A549 (cell line): ENCODE measurements at regions not wholly inside any gene's neighbourhood (a gene's known extent, or its start where the extent isn't known, plus 50 kb on each side); places are given as distances from the start of the nearest gene placed in this dataset.

Experiments used
- ATAC-seq, 2 experiments: fragments of 200-7000 bp in 1 of 2; fragments of >200 bp in 1 of 2; cut with Nextera tagmentation in 1 of 2; cut with Tn5 transposase in 1 of 2; 3 replicates each; pipeline versions ENCODE4 v1.8.0 to v1.9.1; 2018 to 2020; ENCODE audit warnings: mild to moderate bottlenecking in 1 of 2, moderate library complexity in 1 of 2
- CTCF ChIA-PET: fragments of 300-600 bp; sonication (Branson Sonifier 250); formaldehyde crosslinking; extraction: SDS; loops from one replicate; lab custom pipeline; 2021; ENCODE audit warnings: antibody characterized with exemption, inconsistent platforms; lab: Yijun Ruan, JAX
- POLR2A ChIA-PET: fragments of 350-600 bp; formaldehyde crosslinking; extraction: SDS; loops from one replicate; lab custom pipeline; 2021; ENCODE audit warnings: antibody characterized with exemption, inconsistent platforms; lab: Yijun Ruan, JAX
- DNase-seq, 2 experiments: peaks; one replicate each; pipeline versions ENCODE4 v3.0.0 to v3.0.0-alpha.2; 2011 to 2016; ENCODE audit warnings: low read depth in 1 of 2, low spot score in 1 of 2
- FAIRE-seq: peaks from 2 replicates; lab custom pipeline; 2011; peaks lifted over from hg19 to GRCh38; lab: Jason Lieb, UNC
- H3K27ac ChIP-seq, 2 experiments: fragments of >200 bp; sonication (Bioruptor Twin); formaldehyde crosslinking; 3 replicates each; pipeline ENCODE4 v1.5.1; 2016 to 2017
- H3K4me1 ChIP-seq: fragments of >200 bp; sonication (Bioruptor Twin); formaldehyde crosslinking; 3 replicates; pipeline ENCODE4 v1.6.1; 2016
- H3K4me2 ChIP-seq: fragments of >200 bp; sonication (Bioruptor Twin); formaldehyde crosslinking; 3 replicates; pipeline ENCODE4 v1.6.1; 2016
- H3K4me3 ChIP-seq: fragments of >200 bp; sonication (Bioruptor Twin); formaldehyde crosslinking; 3 replicates; pipeline ENCODE4 v1.5.1; 2016
- H3K9me3 ChIP-seq: fragments of >200 bp; sonication (Bioruptor Twin); formaldehyde crosslinking; 3 replicates; pipeline ENCODE4 v1.6.1; 2016
- BCL3 ChIP-seq: fragments of >200 bp; sonication (Bioruptor Twin); formaldehyde crosslinking; IDR thresholded peaks from 3 replicates; pipeline ENCODE4 v1.6.1; 2016
- CBX8 ChIP-seq: fragments of 200-600 bp; sonication (generic); IDR thresholded peaks from 2 replicates; pipeline ENCODE4 v1.6.1; 2016
- CEBPB ChIP-seq, 2 experiments: fragments of >200 bp in 1 of 2; sonication (Bioruptor Twin) in 1 of 2; formaldehyde crosslinking in 1 of 2; IDR thresholded peaks; 2 replicates each; pipeline ENCODE4 v1.6.1; 2012 to 2016
- ELK1 ChIP-seq: fragments of 150-350 bp; IDR thresholded peaks from 2 replicates; pipeline ENCODE4 v1.6.1; 2014; ENCODE audit warnings: low read depth, mild to moderate bottlenecking, low read length
- ESRRA ChIP-seq: fragments of 150-350 bp; IDR thresholded peaks from 2 replicates; pipeline ENCODE4 v1.6.1; 2014; ENCODE audit warnings: mild to moderate bottlenecking, low read length, borderline replicate concordance
- FOXS1 ChIP-seq: fragments of 250-450 bp; sonication (Bioruptor Pico); IDR thresholded peaks from 2 replicates; pipeline ENCODE4 v1.5.0; 2020; ENCODE audit warnings: mild to moderate bottlenecking, moderate library complexity
- HMGXB4 ChIP-seq: fragments of 250-450 bp; sonication (Bioruptor Pico); IDR thresholded peaks from 2 replicates; pipeline ENCODE4 v1.5.0; 2021; ENCODE audit warnings: mild to moderate bottlenecking, moderate library complexity, borderline replicate concordance
- JUNB ChIP-seq: fragments of >200 bp; sonication (Bioruptor Twin); formaldehyde crosslinking; IDR thresholded peaks from 2 replicates; pipeline ENCODE4 v1.6.1; 2016
- MAX ChIP-seq: IDR thresholded peaks from 2 replicates; pipeline ENCODE4 v1.6.1; 2012
- NPAS2 ChIP-seq: fragments of 250-450 bp; sonication (Bioruptor Pico); IDR thresholded peaks from 2 replicates; pipeline ENCODE4 v1.8.0; 2022; ENCODE audit warnings: mild to moderate bottlenecking, moderate library complexity, borderline replicate concordance
- NR3C1 ChIP-seq: fragments of >200 bp; sonication (Bioruptor Twin); formaldehyde crosslinking; IDR thresholded peaks from 3 replicates; pipeline ENCODE4 v1.6.1; 2017
- RAD21 ChIP-seq, 2 experiments: fragments of >200 bp in 1 of 2; sonication (Bioruptor Twin) in 1 of 2; formaldehyde crosslinking in 1 of 2; IDR thresholded peaks in 1 of 2; conservative IDR thresholded peaks in 1 of 2; 2 replicates in 1 of 2; 3 replicates in 1 of 2; pipeline ENCODE4 v1.6.1; 2012 to 2018; ENCODE audit warnings: inconsistent platforms in 1 of 2
- RFX5 ChIP-seq: fragments of 450-650 bp; IDR thresholded peaks from 2 replicates; pipeline ENCODE4 v1.7.1; 2014; ENCODE audit warnings: antibody characterized with exemption, mild to moderate bottlenecking, moderate library complexity
- SREBF2 ChIP-seq: fragments of 450-650 bp; IDR thresholded peaks from 2 replicates; pipeline ENCODE4 v1.6.1; 2014; ENCODE audit warnings: mild to moderate bottlenecking, moderate library complexity
- ZC3H11A ChIP-seq: fragments of 450-650 bp; IDR thresholded peaks from 2 replicates; pipeline ENCODE4 v1.6.1; 2014; ENCODE audit warnings: antibody characterized with exemption, mild to moderate bottlenecking
- ZSCAN20 ChIP-seq: fragments of 250-450 bp; sonication (Bioruptor Pico); IDR thresholded peaks from 2 replicates; pipeline ENCODE4 v1.8.0; 2022; ENCODE audit warnings: mild to moderate bottlenecking, moderate library complexity
- WGBS: methylation state at CpG from one replicate; pipeline ENCODE4 v1.1.6; 2017; ENCODE audit errors: missing lambda C conversion rate; 5-methylcytosine and 5-hydroxymethylcytosine counted together

- DNase-seq (no peak), FAIRE-seq (no peak), ATAC-seq (no peak)
- CTCF ChIA-PET: interaction anchor here (0.7 kb wide), 1 partner anchor 641 kb away, joined by 3 read pairs; no protein-coding TSS in a partner anchor
- Histone ChIP-seq H3K4me1 (no peaks in the 10 kb centered on the region), H3K4me2 (no peak overlapping the region), H3K4me3 (no peak overlapping the region), H3K27ac (no peak overlapping the region), H3K9me3 (no peaks in the 10 kb centered on the region)
- TF ChIP-seq NR3C1: no peak
- TF ChIP-seq ELK1: no peak
- no peak for TF ChIP-seq RFX5
- TF ChIP-seq JUNB: no peak
- 4% methylated on average over 2 of the region's 2 CpGs for WGBS
- POLR2A ChIA-PET: no interaction called here
Observed at GRCh38 chr3:139870000-139870675, 64.8 kb upstream of the CLSTN2 start.

- WGBS: 28% methylated on average over 2 of the region's 2 CpGs
Observed at GRCh38 chr3:139868773-139869172, 66.2 kb upstream of the CLSTN2 start.

GRCh38 chr3:139848660-139849059, 86.3 kb upstream of the CLSTN2 start:
- Histone ChIP-seq H3K4me1 (no peaks in the 10 kb centered on the region), H3K9me3 (no peaks in the 10 kb centered on the region), H3K4me3 (no peak overlapping the region), H3K4me2 (no peak overlapping the region), H3K27ac (no peak overlapping the region)
- FAIRE-seq: no peak
- TF ChIP-seq ZC3H11A (no peak), MAX (no peak), CBX8 (no peak), FOXS1 (CRISPR knock-in tag) (no peak)
- WGBS: 0% methylated on average over 3 of the region's 3 CpGs
- ChIA-PET CTCF (no interaction called here), POLR2A (no interaction called here)
- ATAC-seq: no peak
- no peak for DNase-seq

More at GRCh38 chr3:139868773-139869172, 66.2 kb upstream of the CLSTN2 start:
- TF ChIP-seq ESRRA (no peak), CEBPB (IDR thresholded peaks at IDR 0.05) (no peak), RAD21 (conservative IDR thresholded peaks at IDR 0.05 in 1 of 2, IDR thresholded peaks at IDR 0.05 in 1 of 2) (no peak), SREBF2 (no peak), MAX (no peak), ZSCAN20 (CRISPR knock-in tag) (no peak), BCL3 (no peak), HMGXB4 (CRISPR knock-in tag) (no peak), NPAS2 (no peak)
- no peak for FAIRE-seq
- H3K9me3 ChIP-seq: no peaks in the 10 kb centered on the region
- no peak overlapping the region for H3K4me3 ChIP-seq
- ChIA-PET POLR2A (no interaction called here), CTCF (no interaction called here)
- H3K4me2 ChIP-seq: no peak overlapping the region
- no peak for ATAC-seq
- no peak overlapping the region for H3K27ac ChIP-seq
- H3K4me1 ChIP-seq: no peaks in the 10 kb centered on the region
- no peak for DNase-seq
